ENCODE measurements at regions not wholly inside any gene's neighbourhood (a gene's known extent, or its start where the extent isn't known, plus 50 kb on each side); places are given as distances from the start of the nearest gene placed in this dataset.

- H3K4me3 ChIP-seq (ENCODE audit: control insufficient read depth, low read depth, low read length): no peak overlapping the region
- no peak for DNase-seq (ENCODE audit: low read depth)
- TF ChIP-seq, protein P1, sequence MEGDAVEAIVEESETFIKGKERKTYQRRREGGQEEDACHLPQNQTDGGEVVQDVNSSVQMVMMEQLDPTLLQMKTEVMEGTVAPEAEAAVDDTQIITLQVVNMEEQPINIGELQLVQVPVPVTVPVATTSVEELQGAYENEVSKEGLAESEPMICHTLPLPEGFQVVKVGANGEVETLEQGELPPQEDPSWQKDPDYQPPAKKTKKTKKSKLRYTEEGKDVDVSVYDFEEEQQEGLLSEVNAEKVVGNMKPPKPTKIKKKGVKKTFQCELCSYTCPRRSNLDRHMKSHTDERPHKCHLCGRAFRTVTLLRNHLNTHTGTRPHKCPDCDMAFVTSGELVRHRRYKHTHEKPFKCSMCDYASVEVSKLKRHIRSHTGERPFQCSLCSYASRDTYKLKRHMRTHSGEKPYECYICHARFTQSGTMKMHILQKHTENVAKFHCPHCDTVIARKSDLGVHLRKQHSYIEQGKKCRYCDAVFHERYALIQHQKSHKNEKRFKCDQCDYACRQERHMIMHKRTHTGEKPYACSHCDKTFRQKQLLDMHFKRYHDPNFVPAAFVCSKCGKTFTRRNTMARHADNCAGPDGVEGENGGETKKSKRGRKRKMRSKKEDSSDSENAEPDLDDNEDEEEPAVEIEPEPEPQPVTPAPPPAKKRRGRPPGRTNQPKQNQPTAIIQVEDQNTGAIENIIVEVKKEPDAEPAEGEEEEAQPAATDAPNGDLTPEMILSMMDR (IDR thresholded peaks at IDR 0.05; ENCODE audit: control insufficient read depth, insufficient read depth, low read depth, low read length, missing control alignments): no peak
These were observed 366.7 kb upstream of the PROK2 start for GRCh38 chr3:72151465-72152238.

GRCh38 chr3:72150634-72151412 is 365.9 kb upstream of the PROK2 start:
- no peak for DNase-seq (ENCODE audit: low read depth)
- no peak overlapping the region for H3K4me3 ChIP-seq (ENCODE audit: control insufficient read depth, low read depth, low read length)
- TF ChIP-seq, protein P1 (IDR thresholded peaks at IDR 0.05; ENCODE audit: control insufficient read depth, insufficient read depth, low read depth, low read length, missing control alignments): no peak

DNA sequence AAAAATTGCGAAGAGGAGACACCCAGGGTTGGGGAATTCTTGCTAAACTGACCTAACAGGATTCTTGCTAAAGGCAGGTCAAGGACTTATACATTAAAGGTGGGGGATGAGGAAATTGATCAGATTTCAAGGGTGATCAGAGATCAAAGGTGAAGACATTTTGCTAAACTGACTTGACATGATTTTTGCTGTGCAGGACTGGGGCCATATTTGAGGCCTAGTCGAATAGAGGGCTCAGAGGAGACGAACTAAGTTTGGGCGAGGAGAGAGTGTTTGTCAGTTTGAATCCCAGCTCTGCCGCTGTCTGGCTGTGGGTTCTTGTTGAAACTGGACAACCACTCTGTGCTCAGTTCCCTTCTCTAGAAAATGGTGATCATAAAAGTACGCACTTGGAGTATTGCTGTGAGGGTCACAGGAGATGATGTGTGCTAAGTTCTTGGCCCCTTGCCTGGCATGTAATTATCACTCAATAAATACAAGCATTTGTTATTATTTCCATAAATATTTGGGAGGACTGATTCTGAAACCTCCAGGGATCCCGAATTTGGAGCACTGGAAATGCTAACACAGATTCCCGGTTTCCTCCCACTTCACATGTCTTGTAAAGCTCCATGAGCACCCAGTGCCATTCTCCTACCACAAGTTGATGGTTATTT is 364.8 kb upstream of the PROK2 start:
- no peak overlapping the region for H3K4me3 ChIP-seq (ENCODE audit: control insufficient read depth, low read depth, low read length)
- TF ChIP-seq, protein P1 (IDR thresholded peaks at IDR 0.05; ENCODE audit: control insufficient read depth, insufficient read depth, low read depth, low read length, missing control alignments): no peak
- DNase-seq (ENCODE audit: low read depth): no peak

- H3K4me3 ChIP-seq (ENCODE audit: control insufficient read depth, low read depth, low read length): no peak overlapping the region
- TF ChIP-seq, protein P1 (IDR thresholded peaks at IDR 0.05; ENCODE audit: control insufficient read depth, insufficient read depth, low read depth, low read length, missing control alignments): no peak
- DNase-seq (ENCODE audit: low read depth): no peak
These were observed 362.7 kb upstream of the PROK2 start for GRCh38 chr3:72147600-72147999.

DNA sequence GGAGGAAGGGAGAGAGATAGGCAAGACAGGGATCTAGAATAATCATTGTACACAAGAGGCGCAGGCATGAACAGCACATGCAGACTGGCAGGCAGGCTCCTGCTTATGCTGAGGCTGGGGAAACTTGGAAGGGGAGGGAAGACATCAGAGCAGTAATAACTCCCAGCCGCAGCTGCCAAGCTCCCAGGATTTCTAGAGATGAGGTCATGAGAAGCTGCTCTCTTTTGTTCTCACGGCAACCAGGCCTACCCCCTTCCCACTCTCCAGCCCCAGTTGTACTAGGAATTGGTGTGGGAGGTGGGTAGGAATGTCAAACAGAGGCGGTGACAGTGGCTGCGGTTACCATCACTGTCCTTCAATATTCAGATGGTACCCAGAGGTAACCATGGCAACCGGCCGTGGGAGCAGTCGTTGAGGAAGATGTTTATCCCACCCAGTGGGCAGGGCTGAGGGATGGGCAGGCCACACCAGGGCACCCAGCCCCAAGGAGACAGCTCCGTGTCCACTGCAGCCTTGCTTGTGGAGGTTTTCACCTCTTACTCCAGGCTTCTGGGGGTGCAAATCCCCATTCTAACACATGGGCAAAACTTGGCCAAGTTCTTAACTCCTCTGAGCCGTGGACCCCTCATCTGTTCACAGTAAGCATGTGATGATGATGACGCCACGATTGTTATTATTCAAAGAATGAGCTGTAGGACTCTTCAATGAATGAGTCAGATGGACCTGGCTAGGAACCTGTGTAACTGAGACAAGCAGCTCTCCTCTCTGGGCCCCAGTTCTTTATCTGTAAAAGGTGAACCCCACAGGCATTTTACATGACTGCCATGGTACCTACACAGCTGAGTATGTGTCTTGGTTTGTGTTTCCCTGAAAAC is 360.8 kb upstream of the PROK2 start:
- TF ChIP-seq, protein P1 (IDR thresholded peaks at IDR 0.05; ENCODE audit: control insufficient read depth, insufficient read depth, low read depth, low read length, missing control alignments): no peak
- no peak overlapping the region for H3K4me3 ChIP-seq (ENCODE audit: control insufficient read depth, low read depth, low read length)
- peak; percentile 51 for DNase-seq (ENCODE audit: low read depth)

Data from AG09309 (cell line).